H9 (cell line): ENCODE measurements at regions not wholly inside any gene's neighbourhood (a gene's known extent, or its start where the extent isn't known, plus 50 kb on each side); places are given as distances from the start of the nearest gene placed in this dataset.

Experiments used
- DNase-seq: peaks from one replicate; pipeline ENCODE4 v3.0.0-alpha.2; 2017
- H2AFZ ChIP-seq: one replicate; pipeline ENCODE4 v1.6.1; 2013; ENCODE audit warnings: mild to moderate bottlenecking, low read length, control low read depth, moderate library complexity
- H2AK5ac ChIP-seq: 2 replicates; pipeline ENCODE4 v1.6.1; 2013; ENCODE audit warnings: low read length, control low read depth, mixed read lengths; ENCODE audit not compliant: insufficient read length
- H2BK120ac ChIP-seq: one replicate; pipeline ENCODE4 v1.6.1; 2013; ENCODE audit warnings: low read depth, mild to moderate bottlenecking, low read length, control low read depth, inconsistent platforms; ENCODE audit not compliant: poor library complexity, severe bottlenecking
- H2BK12ac ChIP-seq: 2 replicates; pipeline ENCODE4 v1.6.1; 2013; ENCODE audit warnings: low read length, control low read depth, mixed read lengths, low read depth; ENCODE audit not compliant: insufficient read length
- H2BK15ac ChIP-seq: 2 replicates; pipeline ENCODE4 v1.6.1; 2013; ENCODE audit warnings: low read depth, low read length, control low read depth
- H2BK20ac ChIP-seq: one replicate; pipeline ENCODE4 v1.6.1; 2013; ENCODE audit warnings: low read depth, mild to moderate bottlenecking, low read length, control low read depth, inconsistent platforms; ENCODE audit not compliant: poor library complexity, severe bottlenecking
- H2BK5ac ChIP-seq: 2 replicates; pipeline ENCODE4 v1.6.1; 2013; ENCODE audit warnings: low read length, control low read depth, mixed read lengths; ENCODE audit not compliant: insufficient read length
- H3K14ac ChIP-seq: 2 replicates; pipeline ENCODE4 v1.6.1; 2013; ENCODE audit warnings: low read length, control low read depth; ENCODE audit not compliant: insufficient read depth
- H3K18ac ChIP-seq: 2 replicates; pipeline ENCODE4 v1.6.1; 2013; ENCODE audit warnings: low read depth, mild to moderate bottlenecking, mixed read lengths, low read length, control low read depth; ENCODE audit not compliant: insufficient read length
- H3K23ac ChIP-seq: 2 replicates; pipeline ENCODE4 v1.6.1; 2013; ENCODE audit warnings: low read length, control low read depth, mixed read lengths, low read depth; ENCODE audit not compliant: insufficient read length
- H3K23me2 ChIP-seq: 2 replicates; pipeline ENCODE4 v1.6.1; 2013; ENCODE audit warnings: low read depth, mild to moderate bottlenecking, mixed read lengths, low read length, control low read depth; ENCODE audit not compliant: insufficient read length, poor library complexity, severe bottlenecking
- H3K27ac ChIP-seq: 2 replicates; pipeline ENCODE4 v1.5.1; 2013; ENCODE audit warnings: low read length, control low read depth, mixed read lengths, low read depth; ENCODE audit not compliant: insufficient read length
- H3K27me3 ChIP-seq: 2 replicates; pipeline ENCODE4 v1.6.1; 2013; ENCODE audit warnings: low read length, control low read depth, inconsistent platforms; ENCODE audit not compliant: insufficient read depth
- H3K4ac ChIP-seq: 2 replicates; pipeline ENCODE4 v1.6.1; 2013; ENCODE audit warnings: low read depth, mild to moderate bottlenecking, control low read depth, inconsistent platforms, low read length, moderate library complexity
- H3K4me1 ChIP-seq: 2 replicates; pipeline ENCODE4 v1.6.1; 2013; ENCODE audit warnings: low read length, control low read depth, inconsistent platforms; ENCODE audit not compliant: insufficient read depth
- H3K4me2 ChIP-seq: 2 replicates; pipeline ENCODE4 v1.6.1; 2013; ENCODE audit warnings: low read length, control low read depth, mixed read lengths; ENCODE audit not compliant: insufficient read length, insufficient read depth
- H3K56ac ChIP-seq: 2 replicates; pipeline ENCODE4 v1.6.1; 2013; ENCODE audit warnings: low read depth, mild to moderate bottlenecking, mixed read lengths, low read length, control low read depth; ENCODE audit not compliant: insufficient read length
- H3K79me1 ChIP-seq: 2 replicates; pipeline ENCODE4 v1.6.1; 2013; ENCODE audit warnings: low read depth, mild to moderate bottlenecking, moderate library complexity, low read length, control low read depth, inconsistent platforms; ENCODE audit not compliant: insufficient read depth, poor library complexity, severe bottlenecking
- H3K79me2 ChIP-seq: 2 replicates; pipeline ENCODE4 v1.6.1; 2013; ENCODE audit warnings: low read length, control low read depth, inconsistent platforms; ENCODE audit not compliant: insufficient read depth
- H3K9ac ChIP-seq: 2 replicates; pipeline ENCODE4 v1.6.1; 2013; ENCODE audit warnings: low read length, control low read depth, mixed read lengths; ENCODE audit not compliant: insufficient read length; ENCODE audit errors: extremely low read depth
- H3K9me3 ChIP-seq: one replicate; pipeline ENCODE4 v1.6.1; 2013; ENCODE audit warnings: low read depth, low read length, inconsistent platforms; ENCODE audit not compliant: control insufficient read depth
- H3T11ph ChIP-seq: one replicate; pipeline ENCODE4 v1.6.1; 2013; ENCODE audit warnings: mild to moderate bottlenecking, low read length, control low read depth, inconsistent platforms
- H4K20me1 ChIP-seq: one replicate; pipeline ENCODE4 v1.6.1; 2013; ENCODE audit not compliant: control insufficient read depth, insufficient read length, insufficient read depth
- H4K5ac ChIP-seq: 2 replicates; pipeline ENCODE4 v1.6.1; 2013; ENCODE audit warnings: low read depth, mild to moderate bottlenecking, mixed read lengths, low read length, control low read depth; ENCODE audit not compliant: insufficient read length
- H4K8ac ChIP-seq: replicated peaks from 2 replicates; pipeline ENCODE4 v1.6.1; 2013; ENCODE audit warnings: low read length, control low read depth, mixed read lengths, low read depth; ENCODE audit not compliant: insufficient read length
- H4K91ac ChIP-seq: 2 replicates; pipeline ENCODE4 v1.6.1; 2013; ENCODE audit warnings: low read depth, mild to moderate bottlenecking, moderate library complexity, mixed read lengths, low read length, control low read depth; ENCODE audit not compliant: insufficient read length
- H3K27ac Mint-ChIP-seq, 3 experiments: 2 replicates in 2 of 3; 3 replicates in 1 of 3; pipeline ENCODE4 v1.8.0; 2020 to 2021; ENCODE audit warnings: mixed read lengths in 3 of 3, mild to moderate bottlenecking in 1 of 3, moderate library complexity in 1 of 3
- H3K27me3 Mint-ChIP-seq: 2 replicates; pipeline ENCODE4 v1.8.0; 2021; ENCODE audit warnings: low read depth, mild to moderate bottlenecking, moderate library complexity, mixed read lengths
- H3K36me3 Mint-ChIP-seq, 3 experiments: 2 replicates in 2 of 3; 3 replicates in 1 of 3; pipeline ENCODE4 v1.8.0; 2020 to 2021; ENCODE audit warnings: low read depth in 3 of 3, mixed read lengths in 3 of 3; ENCODE audit not compliant: insufficient read depth in 1 of 3
- H3K4me1 Mint-ChIP-seq, 2 experiments: 2 replicates each; pipeline ENCODE4 v1.8.0; 2020; ENCODE audit warnings: mixed read lengths in 2 of 2
- H3K4me3 Mint-ChIP-seq, 2 experiments: 2 replicates in 1 of 2; 3 replicates in 1 of 2; pipeline ENCODE4 v1.8.0; 2020 to 2021; ENCODE audit warnings: mild to moderate bottlenecking in 2 of 2, mixed read lengths in 2 of 2, moderate library complexity in 1 of 2
- H3K9me3 Mint-ChIP-seq, 2 experiments: 2 replicates in 1 of 2; 3 replicates in 1 of 2; pipeline ENCODE4 v1.8.0; 2020; ENCODE audit warnings: mild to moderate bottlenecking in 2 of 2, mixed read lengths in 2 of 2, moderate library complexity in 1 of 2
- CTCF ChIP-seq: fragments of 200-600 bp; sonication (generic); conservative IDR thresholded peaks from 3 replicates; pipeline ENCODE4 v1.8.0; 2021; ENCODE audit warnings: antibody characterized with exemption, mild to moderate bottlenecking
- WGBS: extraction: QIAGEN DNeasy Blood & Tissue Kit; methylation state at CpG from one replicate; pipeline ENCODE4 v1.1.7; 2013; ENCODE audit warnings: missing lambda C conversion rate, low lambda C conversion rate, mixed read lengths; ENCODE audit not compliant: insufficient read length; ENCODE audit errors: extremely low coverage; 5-methylcytosine and 5-hydroxymethylcytosine counted together

GRCh38 chr4:179543771-179544170, 2101.5 kb upstream of the AGA start:
- Histone ChIP-seq H2BK12ac (no peak overlapping the region), H2BK20ac (no peak overlapping the region), H3K27me3 (no peaks in the 10 kb centered on the region), H3K27ac (no peak overlapping the region), H3K23ac (no peak overlapping the region), H4K5ac (no peak overlapping the region), H2AFZ (no peak overlapping the region), H4K20me1 (no peaks in the 10 kb centered on the region), H2AK5ac (no peak overlapping the region), H2BK15ac (0 out of 2 replicates have a peak overlapping the region, but pooled peaks have one; percentile 65), H3K14ac (no peak overlapping the region), H4K91ac (no peak overlapping the region), H3K4me1 (no peaks in the 10 kb centered on the region), H2BK120ac (no peak overlapping the region), H3K9me3 (no peaks in the 10 kb centered on the region), H3K9ac (no peak overlapping the region), H3K79me2 (no peaks in the 10 kb centered on the region), H3K4ac (no peak overlapping the region), H3K56ac (no peak overlapping the region), H3K23me2 (no peaks in the 10 kb centered on the region), H3K18ac (no peak overlapping the region), H3K4me2 (no peak overlapping the region), H3T11ph (no peak overlapping the region), H4K8ac (no peak overlapping the region), H2BK5ac (no peak overlapping the region), H3K79me1 (no peaks in the 10 kb centered on the region)
- no peak for DNase-seq
- no peaks in the 10 kb centered on the region for H3K36me3 Mint-ChIP-seq
- H3K27me3 Mint-ChIP-seq = no peaks in the 10 kb centered on the region
- H3K4me1 Mint-ChIP-seq = no peaks in the 10 kb centered on the region
- no peak overlapping the region for H3K27ac Mint-ChIP-seq
- H3K9me3 Mint-ChIP-seq = peaks cover 0 to 7% of the 10 kb centered on the region in 2 experiments; a peak in 3 of 5 replicates
- WGBS = no CpG with 5 or more reads among the region's 6 CpGs
- TF ChIP-seq CTCF = no peak
- H3K4me3 Mint-ChIP-seq = no peak overlapping the region
